BJ (cell line): ENCODE measurements at regions not wholly inside any gene's neighbourhood (a gene's known extent, or its start where the extent isn't known, plus 50 kb on each side); places are given as distances from the start of the nearest gene placed in this dataset.

ENCODE experiments used
- CTCF ChIA-PET: fragments of 350-600 bp; formaldehyde crosslinking; extraction: SDS; loops from one replicate; lab custom pipeline; 2021; ENCODE audit warnings: antibody characterized with exemption, inconsistent platforms; lab: Yijun Ruan, JAX
- POLR2A ChIA-PET: fragments of 300-600 bp; sonication (Branson Sonifier 250); formaldehyde crosslinking; extraction: SDS; loops from one replicate; lab custom pipeline; 2021; ENCODE audit warnings: antibody characterized with exemption; lab: Charles Lee
- DNase-seq: peaks from one replicate; pipeline ENCODE4 v3.0.0-alpha.2; 2011; ENCODE audit warnings: low read depth
- H3K27me3 ChIP-seq: 2 replicates; pipeline ENCODE4 v1.6.0; 2011; ENCODE audit warnings: low read length; ENCODE audit not compliant: control insufficient read depth, insufficient read depth
- H3K36me3 ChIP-seq: 2 replicates; pipeline ENCODE4 v1.5.1; 2011; ENCODE audit warnings: low read length; ENCODE audit not compliant: control insufficient read depth, insufficient read depth
- H3K4me3 ChIP-seq: 2 replicates; pipeline ENCODE4 v1.5.1; 2011; ENCODE audit warnings: low read depth, mild to moderate bottlenecking, control low read depth, low read length
- CTCF ChIP-seq: IDR thresholded peaks from 2 replicates; pipeline ENCODE4 v1.5.1; 2011; ENCODE audit warnings: low read depth, mild to moderate bottlenecking, control low read depth, inconsistent platforms, low read length, moderate library complexity; ENCODE audit not compliant: insufficient read depth

GRCh38 chr14:76676539-76676938 lies 84.7 kb upstream of the VASH1 start:
- Histone ChIP-seq H3K36me3 (no peaks in the 10 kb centered on the region), H3K27me3 (peaks cover 1% of the 10 kb centered on the region; the same call in 1 of the 2 replicates), H3K4me3 (no peak overlapping the region)
- no peak for DNase-seq
- no peak for TF ChIP-seq CTCF
- CTCF ChIA-PET: interaction anchor here (0.7 kb wide), 1 partner anchor 28 kb away, joined by 3 read pairs; no protein-coding TSS in a partner anchor
- POLR2A ChIA-PET: no interaction called here

- H3K4me3 ChIP-seq: no peak overlapping the region
- peaks cover 1% of the 10 kb centered on the region; the same call in 1 of the 2 replicates for H3K27me3 ChIP-seq
- ChIA-PET POLR2A (no interaction called here), CTCF (no interaction called here)
- no peaks in the 10 kb centered on the region for H3K36me3 ChIP-seq
- DNase-seq: no peak
- no peak for TF ChIP-seq CTCF
Measured at GRCh38 chr14:76677534-76678145, 83.6 kb upstream of the VASH1 start.

GRCh38 chr14:76678244-76678800 lies 82.9 kb upstream of the VASH1 start:
- Histone ChIP-seq H3K36me3 (no peaks in the 10 kb centered on the region), H3K27me3 (peaks cover 1% of the 10 kb centered on the region; the same call in 1 of the 2 replicates), H3K4me3 (no peak overlapping the region)
- TF ChIP-seq CTCF: no peak
- DNase-seq: no peak
- CTCF ChIA-PET: no interaction called here
- POLR2A ChIA-PET: no interaction called here

GRCh38 chr14:76682367-76682766 lies 78.9 kb upstream of the VASH1 start:
- no peak for DNase-seq
- no peak overlapping the region for H3K4me3 ChIP-seq
- no peaks in the 10 kb centered on the region for H3K36me3 ChIP-seq
- no peaks in the 10 kb centered on the region for H3K27me3 ChIP-seq
- TF ChIP-seq CTCF: no peak
- CTCF ChIA-PET: interaction anchor here (1.1 kb wide), 1 partner anchor 34 kb away, joined by 3 read pairs; no protein-coding TSS in a partner anchor
- POLR2A ChIA-PET: no interaction called here

GRCh38 chr14:76686646-76687045 lies 74.6 kb upstream of the VASH1 start:
- no peaks in the 10 kb centered on the region for H3K36me3 ChIP-seq
- H3K27me3 ChIP-seq: no peaks in the 10 kb centered on the region
- no peak for TF ChIP-seq CTCF
- POLR2A ChIA-PET: no interaction called here
- DNase-seq: no peak
- CTCF ChIA-PET: interaction anchor here (1.6 kb wide), 1 partner anchor 10 kb away, joined by 3 read pairs; no protein-coding TSS in a partner anchor
- no peak overlapping the region for H3K4me3 ChIP-seq
